ENCODE measurements at regions not wholly inside any gene's neighbourhood (a gene's known extent, or its start where the extent isn't known, plus 50 kb on each side); places are given as distances from the start of the nearest gene placed in this dataset.
A peak's percentile ranks its signal among the peaks of the same experiment; 100 is the strongest.

GRCh38 chr21:17438635-17439034 is 74.2 kb upstream of the CXADR start:
- no peak for DNase-seq

- no peak for DNase-seq
Observed at GRCh38 chr21:17440969-17441368, 71.9 kb upstream of the CXADR start.

- DNase-seq: no peak
Observed at GRCh38 chr21:17441370-17441769, 71.5 kb upstream of the CXADR start.

GRCh38 chr21:17442165-17442564 is 70.7 kb upstream of the CXADR start:
- DNase-seq: no peak

GRCh38 chr21:17444828-17445227 is 68.0 kb upstream of the CXADR start:
- DNase-seq: no peak

GRCh38 chr21:17446737-17447136 is 66.1 kb upstream of the CXADR start:
- no peak for DNase-seq

GRCh38 chr21:17449701-17450100 is 63.1 kb upstream of the CXADR start:
- no peak for DNase-seq

- no peak for DNase-seq
Observed at GRCh38 chr21:17451364-17451891, 61.4 kb upstream of the CXADR start.

GRCh38 chr21:17454315-17455027 is 58.4 kb upstream of the CXADR start:
- DNase-seq: peak in 1 of 2 donors; percentile 5

- DNase-seq: no peak
Observed at GRCh38 chr21:17455028-17455353, 57.9 kb upstream of the CXADR start.

GRCh38 chr21:17455451-17455850 is 57.4 kb upstream of the CXADR start:
- DNase-seq: no peak

GRCh38 chr21:17458279-17458678 is 54.6 kb upstream of the CXADR start:
- no peak for DNase-seq

- DNase-seq: no peak
Observed at GRCh38 chr21:17460094-17460493, 52.7 kb upstream of the CXADR start.

- DNase-seq: no peak
Observed at GRCh38 chr21:17461014-17461413, 51.8 kb upstream of the CXADR start.

GRCh38 chr21:17461582-17461981 is 51.3 kb upstream of the CXADR start:
- DNase-seq: no peak

GRCh38 chr21:17462276-17462981 is 50.4 kb upstream of the CXADR start:
- no peak for DNase-seq
